Glutamatergic neuron (in vitro differentiated cells): ENCODE measurements at regions not wholly inside any gene's neighbourhood (a gene's known extent, or its start where the extent isn't known, plus 50 kb on each side); places are given as distances from the start of the nearest gene placed in this dataset.

Experiments
- DNase-seq: peaks from one replicate; pipeline ENCODE4 v3.0.0; 2022
- H3K27ac Mint-ChIP-seq: one replicate; pipeline ENCODE4 v1.8.0; 2020; ENCODE audit warnings: mild to moderate bottlenecking, mixed read lengths, inconsistent platforms; ENCODE audit not compliant: unreplicated experiment
- H3K27me3 Mint-ChIP-seq: one replicate; pipeline ENCODE4 v1.8.0; 2020; ENCODE audit warnings: mild to moderate bottlenecking, moderate library complexity, mixed read lengths, inconsistent platforms; ENCODE audit not compliant: unreplicated experiment
- H3K36me3 Mint-ChIP-seq: one replicate; pipeline ENCODE4 v1.8.0; 2020; ENCODE audit warnings: mild to moderate bottlenecking, mixed read lengths, inconsistent platforms; ENCODE audit not compliant: unreplicated experiment
- H3K4me1 Mint-ChIP-seq: one replicate; pipeline ENCODE4 v1.8.0; 2020; ENCODE audit warnings: mild to moderate bottlenecking, low read depth, mixed read lengths, inconsistent platforms; ENCODE audit not compliant: unreplicated experiment
- H3K4me3 Mint-ChIP-seq: one replicate; pipeline ENCODE4 v1.8.0; 2020; ENCODE audit warnings: mild to moderate bottlenecking, mixed read lengths, inconsistent platforms; ENCODE audit not compliant: unreplicated experiment
- H3K9me3 Mint-ChIP-seq: one replicate; pipeline ENCODE4 v1.8.0; 2020; ENCODE audit warnings: mild to moderate bottlenecking, moderate library complexity, mixed read lengths, inconsistent platforms; ENCODE audit not compliant: unreplicated experiment
- CTCF ChIP-seq: fragments of 200-600 bp; sonication (generic); IDR thresholded peaks from one replicate; pipeline ENCODE4 v1.5.0; 2021; ENCODE audit not compliant: partially characterized antibody, unreplicated experiment

- DNase-seq, result no peak
- H3K36me3 Mint-ChIP-seq, result no peaks in the 10 kb centered on the region
- H3K4me1 Mint-ChIP-seq, result peaks cover 38% of the 10 kb centered on the region
- H3K27me3 Mint-ChIP-seq, result peaks cover 8% of the 10 kb centered on the region
- H3K4me3 Mint-ChIP-seq, result peak overlapping the region; percentile 85
- H3K9me3 Mint-ChIP-seq, result peaks cover 11% of the 10 kb centered on the region
- peak overlapping the region; percentile 94 for H3K27ac Mint-ChIP-seq
- TF ChIP-seq CTCF, result no peak
Observed at GRCh38 chr4:140251571-140251970, 97.6 kb upstream of the MAML3 start.

- Mint-ChIP-seq H3K27me3 (peaks cover 8% of the 10 kb centered on the region), H3K9me3 (peaks cover 11% of the 10 kb centered on the region), H3K36me3 (no peaks in the 10 kb centered on the region), H3K27ac (peak overlapping the region; percentile 53), H3K4me1 (peaks cover 38% of the 10 kb centered on the region), H3K4me3 (no peak overlapping the region)
- TF ChIP-seq CTCF, result no peak
- no peak for DNase-seq
Observed at GRCh38 chr4:140250989-140251552, 97.1 kb upstream of the MAML3 start.

- peaks cover 11% of the 10 kb centered on the region for H3K9me3 Mint-ChIP-seq
- TF ChIP-seq CTCF, result no peak
- no peak overlapping the region for H3K4me3 Mint-ChIP-seq
- peaks cover 31% of the 10 kb centered on the region for H3K4me1 Mint-ChIP-seq
- DNase-seq, result no peak
- H3K36me3 Mint-ChIP-seq, result no peaks in the 10 kb centered on the region
- peaks cover 8% of the 10 kb centered on the region for H3K27me3 Mint-ChIP-seq
- H3K27ac Mint-ChIP-seq, result peak overlapping the region; percentile 50
Observed at GRCh38 chr4:140249351-140249750, 95.4 kb upstream of the MAML3 start.

GRCh38 chr4:140247237-140247636 lies 93.3 kb upstream of the MAML3 start:
- H3K4me3 Mint-ChIP-seq, result no peak overlapping the region
- peaks cover 8% of the 10 kb centered on the region for H3K27me3 Mint-ChIP-seq
- no peak overlapping the region for H3K27ac Mint-ChIP-seq
- DNase-seq, result no peak
- no peak for TF ChIP-seq CTCF
- H3K9me3 Mint-ChIP-seq, result peaks cover 6% of the 10 kb centered on the region
- H3K36me3 Mint-ChIP-seq, result no peaks in the 10 kb centered on the region
- peaks cover 35% of the 10 kb centered on the region for H3K4me1 Mint-ChIP-seq

- H3K4me3 Mint-ChIP-seq, result no peak overlapping the region
- H3K36me3 Mint-ChIP-seq, result no peaks in the 10 kb centered on the region
- peaks cover 32% of the 10 kb centered on the region for H3K4me1 Mint-ChIP-seq
- peaks cover 4% of the 10 kb centered on the region for H3K9me3 Mint-ChIP-seq
- H3K27ac Mint-ChIP-seq, result no peak overlapping the region
- no peak for TF ChIP-seq CTCF
- no peak for DNase-seq
- H3K27me3 Mint-ChIP-seq, result peaks cover 4% of the 10 kb centered on the region
Observed at GRCh38 chr4:140246216-140246615, 92.2 kb upstream of the MAML3 start.
